ENCODE measurements at regions not wholly inside any gene's neighbourhood (a gene's known extent, or its start where the extent isn't known, plus 50 kb on each side); places are given as distances from the start of the nearest gene placed in this dataset.

DNA sequence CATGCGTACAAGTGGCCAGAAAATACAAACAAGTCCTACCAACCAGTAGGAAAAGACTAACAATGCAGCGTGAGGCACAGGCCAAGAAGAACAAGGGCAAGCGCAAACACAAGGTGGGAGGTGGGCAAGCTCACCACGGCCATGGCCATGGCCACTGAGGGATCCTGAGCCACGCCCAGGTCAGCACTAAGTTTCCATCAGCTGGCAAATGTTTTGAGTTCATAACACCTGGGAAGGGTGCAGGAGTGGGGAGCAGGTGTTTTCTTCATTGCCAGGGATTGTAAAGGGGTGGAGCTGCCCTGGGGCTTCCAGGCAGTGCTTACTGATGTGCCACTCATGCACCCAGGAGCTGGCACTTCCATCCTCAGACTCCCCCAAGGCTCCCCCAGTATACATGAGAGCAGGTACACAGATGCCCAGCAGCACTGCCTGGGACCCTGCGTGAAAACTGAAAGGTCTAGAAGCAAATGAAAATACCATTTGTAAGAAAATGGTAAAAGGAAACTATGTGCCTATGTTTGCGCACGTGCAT is 139.2 kb upstream of the RET start:
- Histone ChIP-seq H3K4me3 (no peak overlapping the region), H4K20me1 (ENCODE audit: control insufficient read depth, insufficient read depth) (no peaks in the 10 kb centered on the region; the same call in 1 of the 2 replicates), H3K36me3 (ENCODE audit: control insufficient read depth in 2 of 2, insufficient read depth in 2 of 2, low read length in 1 of 2) (no peaks in the 10 kb centered on the region), H3K4me1 (ENCODE audit: control insufficient read depth, insufficient read depth, low read length) (no peaks in the 10 kb centered on the region), H3K9ac (ENCODE audit: control insufficient read depth, insufficient read depth, low read length) (no peak overlapping the region), H3K27ac (ENCODE audit: control insufficient read depth, insufficient read depth) (no peak overlapping the region), H3K27me3 (replicated peaks in 1 of 2; ENCODE audit: control insufficient read depth in 2 of 2, insufficient read depth in 2 of 2, low read length in 1 of 2) (peaks cover 1 to 2% of the 10 kb centered on the region in 2 experiments; a peak in 2 of 4 replicates), H3K9me3 (replicated peaks; ENCODE audit: control insufficient read depth, insufficient read depth, low read length) (no peaks in the 10 kb centered on the region), H3K4me2 (ENCODE audit: control insufficient read depth, insufficient read depth) (no peak overlapping the region), H3K79me2 (ENCODE audit: control insufficient read depth, insufficient read depth, low read length) (no peaks in the 10 kb centered on the region), H2AFZ (ENCODE audit: control insufficient read depth, low read depth, low read length) (no peak overlapping the region)
- ATAC-seq (no peak), FAIRE-seq (no peak), DNase-seq (ENCODE audit: low read depth, low spot score) (no peak)
- intact Hi-C loops (cut with micrococcal nuclease; ENCODE audit: unreplicated experiment) (no loop called here), in situ Hi-C loops (cut with MboI) (no loop called here)
- BruUV-seq (replicated peaks): no TSS peak
- POLR2A ChIA-PET: no interaction called here
- WGBS (ENCODE audit: insufficient coverage, insufficient replicate concordance, low lambda C conversion rate, missing lambda C conversion rate): 39% methylated on average over 8 of the region's 8 CpGs
- RAD21 ChIA-PET (ENCODE audit: unreplicated experiment): no interaction called here
- SMC1A ChIA-PET (ENCODE audit: uncharacterized antibody, unreplicated experiment): interaction anchor here (0.6 kb wide), 1 partner anchor 241 kb away, joined by 3 read pairs; no protein-coding TSS in a partner anchor
- CTCF ChIA-PET: no interaction called here
- no peak for TF ChIP-seq NBN (IDR thresholded peaks at IDR 0.05)
- no peak for TF ChIP-seq MYC (IDR thresholded peaks at IDR 0.05; ENCODE audit: insufficient read depth, insufficient read length, insufficient replicate concordance, low read length, severe bottlenecking)
- TF ChIP-seq, protein P1, sequence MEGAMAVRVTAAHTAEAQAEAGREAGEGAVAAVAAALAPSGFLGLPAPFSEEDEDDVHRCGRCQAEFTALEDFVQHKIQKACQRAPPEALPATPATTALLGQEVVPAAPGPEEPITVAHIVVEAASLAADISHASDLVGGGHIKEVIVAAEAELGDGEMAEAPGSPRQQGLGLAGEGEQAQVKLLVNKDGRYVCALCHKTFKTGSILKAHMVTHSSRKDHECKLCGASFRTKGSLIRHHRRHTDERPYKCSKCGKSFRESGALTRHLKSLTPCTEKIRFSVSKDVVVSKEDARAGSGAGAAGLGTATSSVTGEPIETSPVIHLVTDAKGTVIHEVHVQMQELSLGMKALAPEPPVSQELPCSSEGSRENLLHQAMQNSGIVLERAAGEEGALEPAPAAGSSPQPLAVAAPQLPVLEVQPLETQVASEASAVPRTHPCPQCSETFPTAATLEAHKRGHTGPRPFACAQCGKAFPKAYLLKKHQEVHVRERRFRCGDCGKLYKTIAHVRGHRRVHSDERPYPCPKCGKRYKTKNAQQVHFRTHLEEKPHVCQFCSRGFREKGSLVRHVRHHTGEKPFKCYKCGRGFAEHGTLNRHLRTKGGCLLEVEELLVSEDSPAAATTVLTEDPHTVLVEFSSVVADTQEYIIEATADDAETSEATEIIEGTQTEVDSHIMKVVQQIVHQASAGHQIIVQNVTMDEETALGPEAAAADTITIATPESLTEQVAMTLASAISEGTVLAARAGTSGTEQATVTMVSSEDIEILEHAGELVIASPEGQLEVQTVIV (IDR thresholded peaks at IDR 0.05; ENCODE audit: borderline replicate concordance, partially characterized antibody): no peak
- TF ChIP-seq FOXM1 (IDR thresholded peaks at IDR 0.05; ENCODE audit: low read depth, low read length): no peak
- TF ChIP-seq LARP7 (IDR thresholded peaks at IDR 0.05): no peak
- TF ChIP-seq TCF3 (IDR thresholded peaks at IDR 0.05; ENCODE audit: borderline replicate concordance, insufficient read depth, low read depth, low read length): no peak
- no peak for TF ChIP-seq NR2C1 (IDR thresholded peaks at IDR 0.05)
- TF ChIP-seq SIN3A (IDR thresholded peaks at IDR 0.05; ENCODE audit: low read depth, low read length): no peak
- no peak for TF ChIP-seq EP300 (IDR thresholded peaks at IDR 0.05; ENCODE audit: borderline replicate concordance in 1 of 2, control insufficient read depth in 1 of 2, low read depth in 2 of 2, low read length in 2 of 2)
- TF ChIP-seq ZNF207 (IDR thresholded peaks at IDR 0.05; ENCODE audit: borderline replicate concordance): no peak
- TF ChIP-seq, protein P2, sequence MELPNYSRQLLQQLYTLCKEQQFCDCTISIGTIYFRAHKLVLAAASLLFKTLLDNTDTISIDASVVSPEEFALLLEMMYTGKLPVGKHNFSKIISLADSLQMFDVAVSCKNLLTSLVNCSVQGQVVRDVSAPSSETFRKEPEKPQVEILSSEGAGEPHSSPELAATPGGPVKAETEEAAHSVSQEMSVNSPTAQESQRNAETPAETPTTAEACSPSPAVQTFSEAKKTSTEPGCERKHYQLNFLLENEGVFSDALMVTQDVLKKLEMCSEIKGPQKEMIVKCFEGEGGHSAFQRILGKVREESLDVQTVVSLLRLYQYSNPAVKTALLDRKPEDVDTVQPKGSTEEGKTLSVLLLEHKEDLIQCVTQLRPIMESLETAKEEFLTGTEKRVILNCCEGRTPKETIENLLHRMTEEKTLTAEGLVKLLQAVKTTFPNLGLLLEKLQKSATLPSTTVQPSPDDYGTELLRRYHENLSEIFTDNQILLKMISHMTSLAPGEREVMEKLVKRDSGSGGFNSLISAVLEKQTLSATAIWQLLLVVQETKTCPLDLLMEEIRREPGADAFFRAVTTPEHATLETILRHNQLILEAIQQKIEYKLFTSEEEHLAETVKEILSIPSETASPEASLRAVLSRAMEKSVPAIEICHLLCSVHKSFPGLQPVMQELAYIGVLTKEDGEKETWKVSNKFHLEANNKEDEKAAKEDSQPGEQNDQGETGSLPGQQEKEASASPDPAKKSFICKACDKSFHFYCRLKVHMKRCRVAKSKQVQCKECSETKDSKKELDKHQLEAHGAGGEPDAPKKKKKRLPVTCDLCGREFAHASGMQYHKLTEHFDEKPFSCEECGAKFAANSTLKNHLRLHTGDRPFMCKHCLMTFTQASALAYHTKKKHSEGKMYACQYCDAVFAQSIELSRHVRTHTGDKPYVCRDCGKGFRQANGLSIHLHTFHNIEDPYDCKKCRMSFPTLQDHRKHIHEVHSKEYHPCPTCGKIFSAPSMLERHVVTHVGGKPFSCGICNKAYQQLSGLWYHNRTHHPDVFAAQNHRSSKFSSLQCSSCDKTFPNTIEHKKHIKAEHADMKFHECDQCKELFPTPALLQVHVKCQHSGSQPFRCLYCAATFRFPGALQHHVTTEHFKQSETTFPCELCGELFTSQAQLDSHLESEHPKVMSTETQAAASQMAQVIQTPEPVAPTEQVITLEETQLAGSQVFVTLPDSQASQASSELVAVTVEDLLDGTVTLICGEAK (IDR thresholded peaks at IDR 0.05; ENCODE audit: borderline replicate concordance): no peak
- TF ChIP-seq FOXK2 (IDR thresholded peaks at IDR 0.05): no peak
- TF ChIP-seq, protein P3, sequence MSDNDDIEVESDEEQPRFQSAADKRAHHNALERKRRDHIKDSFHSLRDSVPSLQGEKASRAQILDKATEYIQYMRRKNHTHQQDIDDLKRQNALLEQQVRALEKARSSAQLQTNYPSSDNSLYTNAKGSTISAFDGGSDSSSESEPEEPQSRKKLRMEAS (IDR thresholded peaks at IDR 0.05; ENCODE audit: low read depth, low read length): no peak
- TF ChIP-seq NRF1 (conservative IDR thresholded peaks at IDR 0.05; ENCODE audit: low read depth, low read length): no peak
- TF ChIP-seq, protein P4, sequence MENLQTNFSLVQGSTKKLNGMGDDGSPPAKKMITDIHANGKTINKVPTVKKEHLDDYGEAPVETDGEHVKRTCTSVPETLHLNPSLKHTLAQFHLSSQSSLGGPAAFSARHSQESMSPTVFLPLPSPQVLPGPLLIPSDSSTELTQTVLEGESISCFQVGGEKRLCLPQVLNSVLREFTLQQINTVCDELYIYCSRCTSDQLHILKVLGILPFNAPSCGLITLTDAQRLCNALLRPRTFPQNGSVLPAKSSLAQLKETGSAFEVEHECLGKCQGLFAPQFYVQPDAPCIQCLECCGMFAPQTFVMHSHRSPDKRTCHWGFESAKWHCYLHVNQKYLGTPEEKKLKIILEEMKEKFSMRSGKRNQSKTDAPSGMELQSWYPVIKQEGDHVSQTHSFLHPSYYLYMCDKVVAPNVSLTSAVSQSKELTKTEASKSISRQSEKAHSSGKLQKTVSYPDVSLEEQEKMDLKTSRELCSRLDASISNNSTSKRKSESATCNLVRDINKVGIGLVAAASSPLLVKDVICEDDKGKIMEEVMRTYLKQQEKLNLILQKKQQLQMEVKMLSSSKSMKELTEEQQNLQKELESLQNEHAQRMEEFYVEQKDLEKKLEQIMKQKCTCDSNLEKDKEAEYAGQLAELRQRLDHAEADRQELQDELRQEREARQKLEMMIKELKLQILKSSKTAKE (IDR thresholded peaks at IDR 0.05; ENCODE audit: low read depth, poor library complexity, severe bottlenecking): no peak
- TF ChIP-seq ZZZ3 (IDR thresholded peaks at IDR 0.05; ENCODE audit: control insufficient read depth, insufficient read length, low read depth): no peak

Measured in GM12878 (cell line).